GM12864 (cell line): ENCODE measurements at regions not wholly inside any gene's neighbourhood (a gene's known extent, or its start where the extent isn't known, plus 50 kb on each side); places are given as distances from the start of the nearest gene placed in this dataset.

Experiments used
- DNase-seq: peaks from one replicate; pipeline ENCODE4 v3.0.0-alpha.2; 2011; ENCODE audit warnings: low read depth
- H3K4me3 ChIP-seq: 2 replicates; pipeline ENCODE4 v1.5.1; 2011; ENCODE audit warnings: mild to moderate bottlenecking, low read depth, low read length, control low read depth
- CTCF ChIP-seq: IDR thresholded peaks from 2 replicates; pipeline ENCODE4 v1.5.1; 2011; ENCODE audit warnings: low read depth, mild to moderate bottlenecking, moderate library complexity, low read length, control low read depth, inconsistent platforms; ENCODE audit errors: missing control alignments

GRCh38 chr5:154630410-154630809 lies 124.8 kb upstream of the LARP1 start:
- no peak for TF ChIP-seq CTCF
- no peak for DNase-seq
- H3K4me3 ChIP-seq = no peak overlapping the region

- no peak for TF ChIP-seq CTCF
- H3K4me3 ChIP-seq = no peak overlapping the region
- DNase-seq = no peak
Observed at GRCh38 chr5:154628685-154629084, 126.5 kb upstream of the LARP1 start.

DNA sequence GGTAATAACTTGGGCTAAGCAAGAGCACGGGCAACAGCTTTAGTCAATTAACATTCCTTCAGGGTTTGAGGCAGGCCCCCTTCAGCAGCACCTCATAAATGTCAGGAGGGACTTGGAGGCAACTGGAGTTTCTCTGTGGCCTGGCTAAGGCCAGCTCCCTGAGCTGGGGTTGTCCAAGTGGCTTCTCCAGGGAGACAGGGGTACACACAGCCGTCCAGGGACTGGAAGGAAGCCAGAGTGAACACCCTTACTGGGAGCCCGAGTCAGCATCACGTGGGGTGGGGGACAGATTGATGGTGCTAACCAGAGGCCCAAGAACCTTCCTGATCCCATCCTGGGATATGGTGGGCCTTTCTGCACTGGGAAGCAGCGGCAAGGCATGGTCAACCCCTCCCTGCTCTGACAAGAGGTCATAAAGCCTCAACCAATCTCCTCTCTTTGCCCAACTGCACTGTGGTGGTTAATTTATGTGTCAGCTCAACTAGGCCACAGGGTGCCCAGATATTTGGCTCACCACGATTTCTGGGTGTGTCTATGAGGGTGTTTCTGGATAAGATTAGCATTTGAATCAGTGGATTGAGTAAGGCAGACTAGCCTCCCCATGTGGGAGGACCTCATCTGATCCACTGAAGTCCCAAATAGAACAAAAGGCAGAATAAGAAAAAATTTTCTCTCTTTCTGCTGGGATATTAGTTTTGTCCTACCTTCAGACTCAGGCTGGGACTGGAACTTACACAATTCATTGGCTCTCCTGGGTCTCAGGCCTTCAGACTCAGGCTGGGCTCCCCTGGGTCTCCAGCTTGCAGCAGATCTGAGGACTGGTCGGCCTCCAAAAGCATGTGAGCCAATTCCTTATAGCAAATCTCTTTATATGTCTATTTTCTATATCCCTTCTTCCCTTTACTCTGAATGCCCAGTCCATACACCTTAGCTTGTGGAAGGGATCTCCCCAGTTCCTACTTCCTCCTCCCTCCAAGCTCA lies 127.2 kb upstream of the LARP1 start:
- no peak overlapping the region for H3K4me3 ChIP-seq
- no peak for DNase-seq
- TF ChIP-seq CTCF = no peak

DNA sequence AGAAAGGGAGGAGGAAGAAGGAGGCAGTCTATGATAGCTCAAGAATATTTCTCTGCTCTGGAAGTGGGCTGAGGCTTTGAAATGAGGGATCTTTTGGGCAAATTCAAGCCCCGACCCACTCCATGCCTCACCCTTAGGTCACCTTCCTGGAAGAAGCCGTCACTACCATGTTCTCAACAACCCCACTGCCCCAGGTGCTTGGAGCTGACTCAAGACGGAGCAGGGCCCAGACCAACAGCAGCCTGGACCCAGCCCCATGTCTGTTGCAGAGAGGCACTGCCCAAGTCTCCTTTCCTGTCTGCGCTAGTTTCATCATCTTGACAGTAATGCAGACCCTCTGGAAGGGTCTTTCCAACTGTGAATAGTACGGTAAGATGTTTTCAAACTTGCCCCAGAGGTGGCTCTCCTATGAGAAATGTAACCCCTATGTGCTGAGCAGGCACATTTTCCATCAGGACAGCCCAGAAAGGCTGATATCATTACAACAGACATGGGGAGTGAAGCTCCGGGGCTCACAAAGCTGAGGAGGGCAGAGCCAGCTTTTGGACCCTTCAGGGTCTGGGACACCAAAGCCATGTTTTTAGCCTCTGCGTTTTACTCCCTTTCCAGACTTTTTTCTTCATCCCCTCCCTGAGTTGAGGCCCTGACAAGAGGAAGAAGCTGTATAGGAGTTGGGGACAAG lies 128.2 kb upstream of the LARP1 start:
- DNase-seq = no peak
- no peak overlapping the region for H3K4me3 ChIP-seq
- TF ChIP-seq CTCF = no peak

- no peak for DNase-seq
- TF ChIP-seq CTCF = no peak
- H3K4me3 ChIP-seq = no peak overlapping the region
Observed at GRCh38 chr5:154625031-154625430, 130.1 kb upstream of the LARP1 start.

DNA sequence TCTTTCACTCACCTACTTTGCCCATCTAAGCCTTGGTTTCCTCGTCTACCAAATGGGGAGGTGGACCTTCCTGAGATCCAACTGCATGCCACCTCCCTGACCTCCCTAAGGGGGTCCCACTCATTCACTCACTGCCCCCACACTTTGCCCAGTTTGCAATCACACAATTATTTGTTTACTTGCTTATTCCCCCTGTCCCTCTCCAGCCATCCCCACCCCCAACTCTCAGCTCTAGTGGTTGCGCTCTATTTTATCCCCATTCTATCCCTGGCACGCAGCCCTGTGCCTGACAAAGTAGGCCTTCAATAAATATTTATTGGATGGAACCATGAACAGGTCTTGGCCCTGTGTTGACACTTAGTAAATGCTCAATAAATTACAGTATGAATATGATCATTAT lies 130.8 kb upstream of the LARP1 start:
- H3K4me3 ChIP-seq = no peak overlapping the region
- TF ChIP-seq CTCF = no peak
- DNase-seq = no peak
